HEK293 (cell line): ENCODE measurements at regions not wholly inside any gene's neighbourhood (a gene's known extent, or its start where the extent isn't known, plus 50 kb on each side); places are given as distances from the start of the nearest gene placed in this dataset.

Experiments
- CTCF ChIP-seq: fragments of 450-650 bp; formaldehyde crosslinking; IDR thresholded peaks from 2 replicates; pipeline ENCODE4 v1.5.1; 2016; ENCODE audit warnings: missing biosample characterization, missing genetic modification characterization
- ZNF302 ChIP-seq: fragments of 450-650 bp; formaldehyde crosslinking; IDR thresholded peaks from 2 replicates; pipeline ENCODE4 v1.5.1; 2016; ENCODE audit warnings: missing biosample characterization, missing genetic modification characterization, low read depth
- ZNF391 ChIP-seq: fragments of 450-650 bp; formaldehyde crosslinking; IDR thresholded peaks from 2 replicates; pipeline ENCODE4 v1.5.1; 2016; ENCODE audit warnings: low read depth, missing biosample characterization, missing genetic modification characterization, borderline replicate concordance

GRCh38 chr7:12979181-12979580 is 291.7 kb downstream of the ARL4A start:
- no peak for TF ChIP-seq CTCF
- no peak for TF ChIP-seq ZNF391 (tag by site-specific recombination)
- no peak for TF ChIP-seq ZNF302
